ENCODE measurements at regions not wholly inside any gene's neighbourhood (a gene's known extent, or its start where the extent isn't known, plus 50 kb on each side); places are given as distances from the start of the nearest gene placed in this dataset.

DNA sequence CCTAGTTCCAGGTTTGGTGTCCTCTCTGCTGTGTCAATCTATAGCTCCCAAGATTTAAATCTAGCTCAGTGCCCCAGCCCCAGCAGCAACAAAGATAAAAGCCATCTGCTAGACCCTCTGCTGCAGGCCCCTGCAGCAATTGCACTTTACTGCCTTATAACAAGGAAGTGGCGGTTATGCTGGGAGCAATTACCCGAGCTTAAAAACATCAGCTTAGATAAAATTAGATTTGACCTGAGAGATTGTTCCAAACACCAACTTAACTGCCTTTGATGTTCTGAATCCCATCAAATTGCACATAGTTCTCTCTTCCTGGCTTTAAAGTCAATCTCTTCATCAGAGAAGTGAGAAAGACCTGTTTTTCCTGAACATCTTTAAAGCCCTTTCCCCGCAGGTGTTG is 62.4 kb upstream of the SHISA6 start:
- in situ Hi-C loops (cut with MboI), result no loop called here
- no peak for TF ChIP-seq ZNF133 (CRISPR knock-in tag; IDR thresholded peaks at IDR 0.05)
- TF ChIP-seq KLF13 (tag; IDR thresholded peaks at IDR 0.05; ENCODE audit: borderline replicate concordance, low read depth), result no peak
- no peak for TF ChIP-seq ETS2 (tag; IDR thresholded peaks at IDR 0.05; ENCODE audit: borderline replicate concordance, poor library complexity, severe bottlenecking)
- TF ChIP-seq TRIM24 (IDR thresholded peaks at IDR 0.05), result no peak

DNA sequence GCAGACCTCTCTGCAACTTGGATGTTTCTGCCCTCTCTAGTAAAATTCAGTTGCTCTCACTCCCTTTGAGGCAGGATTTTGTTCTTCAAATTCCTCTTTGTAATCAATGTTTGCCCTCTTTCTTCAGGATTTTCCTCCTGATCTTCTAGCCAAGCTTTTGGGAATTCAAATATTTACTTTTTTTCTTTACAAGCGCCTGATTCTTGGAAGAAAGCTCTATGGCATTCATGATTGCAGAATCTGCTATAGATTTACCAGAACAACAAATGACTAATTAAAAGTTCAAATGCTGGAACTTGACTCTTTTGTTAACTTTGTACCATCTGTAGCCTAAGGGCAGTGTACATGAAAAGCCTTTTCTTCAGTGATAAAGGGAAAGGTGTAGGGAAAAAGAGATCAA is 63.7 kb upstream of the SHISA6 start:
- H3K36me3 ChIP-seq (ENCODE audit: control insufficient read depth, insufficient read depth, low read length), result no peaks in the 10 kb centered on the region
- ChIA-PET CTCF (ENCODE audit: low intra/inter-chr PET ratio) (no interaction called here), POLR2A (no interaction called here)
- H3K9me3 ChIP-seq (replicated peaks; ENCODE audit: control insufficient read depth, insufficient read depth, low read depth, low read length), result no peaks in the 10 kb centered on the region
- BruUV-seq (replicated peaks), result no TSS peak
- 0% methylated on average over 1 of the region's 1 CpG for WGBS (ENCODE audit: insufficient coverage, low coverage, missing lambda C conversion rate)
- H3K79me2 ChIP-seq (ENCODE audit: control insufficient read depth, insufficient read depth, low read length), result no peaks in the 10 kb centered on the region
- H3K4me1 ChIP-seq (replicated peaks in 1 of 2; ENCODE audit: control insufficient read depth in 2 of 2, insufficient read depth in 2 of 2, low read length in 2 of 2), result no peaks in the 10 kb centered on the region
- no peaks in the 10 kb centered on the region for H3K27me3 ChIP-seq (ENCODE audit: control insufficient read depth in 2 of 2, insufficient read depth in 2 of 2, low read length in 2 of 2)
- H3K9ac ChIP-seq (ENCODE audit: insufficient read depth in 1 of 2, low read depth in 2 of 2, low read length in 2 of 2), result no peak overlapping the region
- no peak overlapping the region for H2AFZ ChIP-seq (ENCODE audit: low read depth, low read length)
- FAIRE-seq, result no peak
- DNase-seq (ENCODE audit: extremely low read depth in 1 of 4, low spot score in 3 of 4), result no peak
- H3K27ac ChIP-seq (ENCODE audit: extremely low read depth, low read depth, low read length), result no peak overlapping the region
- ATAC-seq, result no peak
- TF ChIP-seq, protein P1, sequence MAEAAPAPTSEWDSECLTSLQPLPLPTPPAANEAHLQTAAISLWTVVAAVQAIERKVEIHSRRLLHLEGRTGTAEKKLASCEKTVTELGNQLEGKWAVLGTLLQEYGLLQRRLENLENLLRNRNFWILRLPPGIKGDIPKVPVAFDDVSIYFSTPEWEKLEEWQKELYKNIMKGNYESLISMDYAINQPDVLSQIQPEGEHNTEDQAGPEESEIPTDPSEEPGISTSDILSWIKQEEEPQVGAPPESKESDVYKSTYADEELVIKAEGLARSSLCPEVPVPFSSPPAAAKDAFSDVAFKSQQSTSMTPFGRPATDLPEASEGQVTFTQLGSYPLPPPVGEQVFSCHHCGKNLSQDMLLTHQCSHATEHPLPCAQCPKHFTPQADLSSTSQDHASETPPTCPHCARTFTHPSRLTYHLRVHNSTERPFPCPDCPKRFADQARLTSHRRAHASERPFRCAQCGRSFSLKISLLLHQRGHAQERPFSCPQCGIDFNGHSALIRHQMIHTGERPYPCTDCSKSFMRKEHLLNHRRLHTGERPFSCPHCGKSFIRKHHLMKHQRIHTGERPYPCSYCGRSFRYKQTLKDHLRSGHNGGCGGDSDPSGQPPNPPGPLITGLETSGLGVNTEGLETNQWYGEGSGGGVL (CRISPR knock-in tag; IDR thresholded peaks at IDR 0.05), result no peak
- TF ChIP-seq ZNF778 (CRISPR knock-in tag; IDR thresholded peaks at IDR 0.05) (no peak), ILF3 (IDR thresholded peaks at IDR 0.05; ENCODE audit: borderline replicate concordance) (no peak), PHTF2 (CRISPR knock-in tag; IDR thresholded peaks at IDR 0.05) (no peak), ZNF324 (CRISPR knock-in tag; IDR thresholded peaks at IDR 0.05) (no peak)
- TF ChIP-seq, protein P2, sequence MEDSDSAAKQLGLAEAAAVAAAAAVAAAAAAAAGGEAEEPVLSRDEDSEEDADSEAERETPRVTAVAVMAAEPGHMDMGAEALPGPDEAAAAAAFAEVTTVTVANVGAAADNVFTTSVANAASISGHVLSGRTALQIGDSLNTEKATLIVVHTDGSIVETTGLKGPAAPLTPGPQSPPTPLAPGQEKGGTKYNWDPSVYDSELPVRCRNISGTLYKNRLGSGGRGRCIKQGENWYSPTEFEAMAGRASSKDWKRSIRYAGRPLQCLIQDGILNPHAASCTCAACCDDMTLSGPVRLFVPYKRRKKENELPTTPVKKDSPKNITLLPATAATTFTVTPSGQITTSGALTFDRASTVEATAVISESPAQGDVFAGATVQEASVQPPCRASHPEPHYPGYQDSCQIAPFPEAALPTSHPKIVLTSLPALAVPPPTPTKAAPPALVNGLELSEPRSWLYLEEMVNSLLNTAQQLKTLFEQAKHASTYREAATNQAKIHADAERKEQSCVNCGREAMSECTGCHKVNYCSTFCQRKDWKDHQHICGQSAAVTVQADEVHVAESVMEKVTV (CRISPR knock-in tag; IDR thresholded peaks at IDR 0.05), result no peak
- no peaks in the 10 kb centered on the region for H3K9me1 ChIP-seq (ENCODE audit: control insufficient read depth, insufficient read depth, low read length)
- intact Hi-C loops (cut with micrococcal nuclease) (no loop called here), in situ Hi-C loops (cut with MboI) (no loop called here)
- H3K4me2 ChIP-seq (ENCODE audit: insufficient read depth, low read length), result no peak overlapping the region
- no peak overlapping the region for H3K4me3 ChIP-seq
- H4K20me1 ChIP-seq (replicated peaks; ENCODE audit: control insufficient read depth, insufficient read depth, low read length), result no peaks in the 10 kb centered on the region

More for the DNA sequence above, 62.4 kb upstream of the SHISA6 start:
- FAIRE-seq, result no peak
- Histone ChIP-seq H3K27me3 (ENCODE audit: control insufficient read depth in 2 of 2, insufficient read depth in 2 of 2, low read length in 2 of 2) (no peaks in the 10 kb centered on the region), H3K9me1 (ENCODE audit: control insufficient read depth, insufficient read depth, low read length) (no peaks in the 10 kb centered on the region), H2AFZ (ENCODE audit: low read depth, low read length) (no peak overlapping the region), H4K20me1 (replicated peaks; ENCODE audit: control insufficient read depth, insufficient read depth, low read length) (no peaks in the 10 kb centered on the region), H3K27ac (ENCODE audit: extremely low read depth, low read depth, low read length) (no peak overlapping the region), H3K9ac (ENCODE audit: insufficient read depth in 1 of 2, low read depth in 2 of 2, low read length in 2 of 2) (no peak overlapping the region), H3K4me3 (no peak overlapping the region), H3K36me3 (ENCODE audit: control insufficient read depth, insufficient read depth, low read length) (no peaks in the 10 kb centered on the region), H3K9me3 (replicated peaks; ENCODE audit: control insufficient read depth, insufficient read depth, low read depth, low read length) (no peaks in the 10 kb centered on the region), H3K4me2 (ENCODE audit: insufficient read depth, low read length) (no peak overlapping the region), H3K79me2 (ENCODE audit: control insufficient read depth, insufficient read depth, low read length) (no peaks in the 10 kb centered on the region), H3K4me1 (replicated peaks in 1 of 2; ENCODE audit: control insufficient read depth in 2 of 2, insufficient read depth in 2 of 2, low read length in 2 of 2) (no peaks in the 10 kb centered on the region)
- BruUV-seq (replicated peaks), result no TSS peak
- CTCF ChIA-PET (ENCODE audit: low intra/inter-chr PET ratio), result no interaction called here
- ATAC-seq, result no peak
- intact Hi-C loops (cut with micrococcal nuclease), result no loop called here
- DNase-seq (ENCODE audit: extremely low read depth in 1 of 4, low spot score in 3 of 4), result no peak
- POLR2A ChIA-PET, result no interaction called here
- WGBS (ENCODE audit: insufficient coverage, low coverage, missing lambda C conversion rate), result 0% methylated on average over 3 of the region's 3 CpGs
